ENCODE measurements at regions not wholly inside any gene's neighbourhood (a gene's known extent, or its start where the extent isn't known, plus 50 kb on each side); places are given as distances from the start of the nearest gene placed in this dataset.

GRCh38 chr4:177182166-177182565 lies 127.5 kb upstream of the NEIL3 start:
- TF ChIP-seq POLR2A (IDR thresholded peaks at IDR 0.05) (no peak), CTCF (IDR thresholded peaks at IDR 0.05) (no peak), POLR2AphosphoS5 (IDR thresholded peaks at IDR 0.05) (no peak)
